HepG2 (cell line): ENCODE measurements at regions not wholly inside any gene's neighbourhood (a gene's known extent, or its start where the extent isn't known, plus 50 kb on each side); places are given as distances from the start of the nearest gene placed in this dataset.

Source experiments
- BHLHE40 ChIP-seq: IDR thresholded peaks from 2 replicates; pipeline ENCODE4 v1.6.1; 2011; ENCODE audit warnings: low read length, improper control_type of control experiment
- FOXA1 ChIP-seq, 2 experiments: fragments of 450-650 bp in 1 of 2; sonication (generic) in 1 of 2; formaldehyde crosslinking in 1 of 2; IDR thresholded peaks; 2 replicates each; pipeline versions ENCODE4 v1.4.0 to v1.6.1; 2016 to 2020; ENCODE audit warnings: missing genetic modification reagents in 1 of 2

DNA sequence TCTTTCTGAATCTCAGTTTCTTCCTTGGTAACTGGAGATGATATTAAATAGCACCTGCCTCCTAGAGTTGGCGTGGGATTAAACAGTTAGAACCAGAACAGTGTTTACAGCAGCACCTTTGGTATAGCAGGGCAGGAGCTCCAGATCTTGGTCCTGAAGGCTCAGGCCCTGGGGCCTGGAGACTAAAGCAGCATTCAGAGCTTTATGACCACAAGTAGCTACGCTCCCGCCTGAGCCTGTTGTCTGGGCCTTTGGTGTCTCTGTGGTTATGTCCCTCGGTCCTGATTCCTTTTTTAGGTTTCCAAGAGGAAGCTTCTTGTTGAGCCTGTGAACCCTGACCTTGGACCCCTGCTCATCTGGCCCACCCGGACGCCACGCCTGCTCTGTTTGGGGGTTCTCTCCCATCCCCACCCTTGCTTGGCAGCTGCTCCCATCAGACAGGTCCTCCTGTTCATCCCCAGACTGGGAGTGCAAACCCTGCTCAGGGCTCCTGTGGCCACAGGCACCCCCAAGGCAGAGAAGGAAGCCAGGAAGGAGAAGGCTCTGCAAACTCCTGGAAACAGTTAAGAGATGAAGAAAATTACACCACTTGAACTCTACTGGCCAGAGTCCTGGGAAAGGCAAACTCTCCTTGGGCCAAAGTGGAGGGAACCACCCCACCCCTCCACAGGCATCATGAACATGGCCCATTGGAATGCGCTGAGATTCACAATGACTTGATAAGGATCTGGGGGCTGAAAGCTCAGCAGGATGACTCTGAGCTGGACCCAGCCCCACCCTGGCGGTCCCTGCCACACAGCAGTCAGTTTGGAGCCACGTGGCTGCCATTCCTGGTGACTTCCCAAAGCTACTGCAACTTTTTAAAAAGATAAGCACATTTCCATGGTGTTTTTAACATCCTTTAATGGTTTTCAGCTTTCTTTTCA is 50.1 kb upstream of the TMEM72 start:
- TF ChIP-seq FOXA1 (IDR thresholded peaks at IDR 0.05): no peak
- no peak for TF ChIP-seq FOXA1 (CRISPR knock-in tag; IDR thresholded peaks at IDR 0.05)
- TF ChIP-seq BHLHE40: no peak
